ENCODE measurements at regions not wholly inside any gene's neighbourhood (a gene's known extent, or its start where the extent isn't known, plus 50 kb on each side); places are given as distances from the start of the nearest gene placed in this dataset.

DNA sequence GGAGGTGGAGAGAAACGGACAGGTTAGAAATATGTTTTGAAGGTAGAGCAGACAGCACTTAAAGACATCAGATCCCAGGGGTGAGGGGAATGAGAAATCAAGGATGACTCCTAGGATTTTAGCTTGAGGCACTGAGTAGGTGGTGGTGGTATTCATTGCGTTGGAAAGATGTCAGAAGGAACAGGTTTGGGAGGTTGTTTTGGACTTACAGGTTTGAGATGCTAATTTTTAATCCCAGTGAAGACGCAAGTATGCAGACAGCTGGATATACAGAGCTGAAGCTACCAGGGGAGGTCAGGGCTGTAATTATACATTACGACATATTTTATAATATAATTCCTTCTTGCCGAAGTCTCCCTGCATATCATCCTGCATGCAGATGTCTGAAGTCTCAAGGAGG lies 433.3 kb downstream of the XYLT1 start:
- TF ChIP-seq, protein P1, sequence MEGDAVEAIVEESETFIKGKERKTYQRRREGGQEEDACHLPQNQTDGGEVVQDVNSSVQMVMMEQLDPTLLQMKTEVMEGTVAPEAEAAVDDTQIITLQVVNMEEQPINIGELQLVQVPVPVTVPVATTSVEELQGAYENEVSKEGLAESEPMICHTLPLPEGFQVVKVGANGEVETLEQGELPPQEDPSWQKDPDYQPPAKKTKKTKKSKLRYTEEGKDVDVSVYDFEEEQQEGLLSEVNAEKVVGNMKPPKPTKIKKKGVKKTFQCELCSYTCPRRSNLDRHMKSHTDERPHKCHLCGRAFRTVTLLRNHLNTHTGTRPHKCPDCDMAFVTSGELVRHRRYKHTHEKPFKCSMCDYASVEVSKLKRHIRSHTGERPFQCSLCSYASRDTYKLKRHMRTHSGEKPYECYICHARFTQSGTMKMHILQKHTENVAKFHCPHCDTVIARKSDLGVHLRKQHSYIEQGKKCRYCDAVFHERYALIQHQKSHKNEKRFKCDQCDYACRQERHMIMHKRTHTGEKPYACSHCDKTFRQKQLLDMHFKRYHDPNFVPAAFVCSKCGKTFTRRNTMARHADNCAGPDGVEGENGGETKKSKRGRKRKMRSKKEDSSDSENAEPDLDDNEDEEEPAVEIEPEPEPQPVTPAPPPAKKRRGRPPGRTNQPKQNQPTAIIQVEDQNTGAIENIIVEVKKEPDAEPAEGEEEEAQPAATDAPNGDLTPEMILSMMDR (conservative IDR thresholded peaks at IDR 0.05) = no peak
- TF ChIP-seq ZFX (IDR thresholded peaks at IDR 0.05) = no peak

All from C4-2B (cell line).